Keratinocyte (primary cell): ENCODE measurements at regions not wholly inside any gene's neighbourhood (a gene's known extent, or its start where the extent isn't known, plus 50 kb on each side); places are given as distances from the start of the nearest gene placed in this dataset.

Experiments
- DNase-seq: peaks from one replicate; pipeline ENCODE4 v3.0.0-alpha.2; 2011; ENCODE audit warnings: low read depth, missing footprints, low spot score
- FAIRE-seq: peaks from 2 replicates; lab custom pipeline; 2011; peaks lifted over from hg19 to GRCh38; lab: Jason Lieb, UNC
- H2AFZ ChIP-seq: 2 replicates; pipeline ENCODE4 v1.6.0; 2012; ENCODE audit warnings: low read length, control low read depth, inconsistent platforms; ENCODE audit not compliant: control insufficient read depth
- H3K27ac ChIP-seq: 2 replicates; pipeline ENCODE4 v1.5.1; 2011; ENCODE audit warnings: low read length; ENCODE audit not compliant: control insufficient read depth, insufficient read depth
- H3K27me3 ChIP-seq: 3 replicates; pipeline ENCODE4 v1.6.0; 2011; ENCODE audit warnings: low read length; ENCODE audit not compliant: control insufficient read depth, insufficient read depth; ENCODE audit errors: extremely low read depth
- H3K36me3 ChIP-seq, 2 experiments: 2 replicates in 1 of 2; 3 replicates in 1 of 2; pipeline ENCODE4 v1.5.1; 2011; ENCODE audit warnings: low read length in 2 of 2, mild to moderate bottlenecking in 1 of 2; ENCODE audit not compliant: control insufficient read depth in 2 of 2, insufficient read depth in 2 of 2; ENCODE audit errors: extremely low read depth in 1 of 2
- H3K4me1 ChIP-seq: 3 replicates; pipeline ENCODE4 v1.5.1; 2011; ENCODE audit warnings: low read length; ENCODE audit not compliant: control insufficient read depth, insufficient read depth; ENCODE audit errors: extremely low read depth
- H3K4me2 ChIP-seq: 3 replicates; pipeline ENCODE4 v1.6.0; 2011; ENCODE audit warnings: low read depth, low read length; ENCODE audit not compliant: control insufficient read depth, insufficient read depth; ENCODE audit errors: extremely low read depth
- H3K4me3 ChIP-seq, 3 experiments: fragments of 200-600 bp in 1 of 3; sonication (generic) in 1 of 3; 2 replicates in 2 of 3; 3 replicates in 1 of 3; pipeline ENCODE4 v1.5.1; 2011 to 2016; ENCODE audit warnings: low read length in 3 of 3, mild to moderate bottlenecking in 3 of 3, control low read depth in 2 of 3, inconsistent platforms in 1 of 3, low read depth in 1 of 3, mixed read lengths in 1 of 3, mixed run types in 1 of 3, moderate library complexity in 1 of 3; ENCODE audit not compliant: control insufficient read depth in 2 of 3, insufficient read depth in 2 of 3; ENCODE audit errors: extremely low read depth in 1 of 3
- H3K79me2 ChIP-seq: 2 replicates; pipeline ENCODE4 v1.6.0; 2012; ENCODE audit warnings: low read length; ENCODE audit not compliant: control insufficient read depth, insufficient read depth
- H3K9ac ChIP-seq: 3 replicates; pipeline ENCODE4 v1.6.0; 2011; ENCODE audit warnings: low read length; ENCODE audit not compliant: control insufficient read depth, insufficient read depth; ENCODE audit errors: extremely low read depth
- H3K9me1 ChIP-seq: 3 replicates; pipeline ENCODE4 v1.6.0; 2011; ENCODE audit warnings: low read length; ENCODE audit not compliant: control insufficient read depth, insufficient read depth; ENCODE audit errors: extremely low read depth
- H3K9me3 ChIP-seq: 2 replicates; pipeline ENCODE4 v1.5.1; 2012; ENCODE audit warnings: low read depth, low read length; ENCODE audit not compliant: control insufficient read depth
- H4K20me1 ChIP-seq: 3 replicates; pipeline ENCODE4 v1.6.0; 2011; ENCODE audit warnings: low read length; ENCODE audit not compliant: control insufficient read depth, insufficient read depth; ENCODE audit errors: extremely low read depth
- EZH2 ChIP-seq: IDR thresholded peaks from one replicate; pipeline ENCODE4 v1.6.1; 2012; ENCODE audit warnings: inconsistent platforms, mild to moderate bottlenecking, low read length, moderate library complexity
- dilution Hi-C: fragments of 300-500 bp; cut with MboI; formaldehyde crosslinking; loops from one replicate; pipeline ENCODE4 v1.7.0; 2020; ENCODE audit warnings: low sequenced_read_pairs; ENCODE audit not compliant: extremely low pct_ligation_motif_present
- TF ChIP-seq, protein P1 (sequence below), 3 experiments: IDR thresholded peaks in 1 of 3; conservative IDR thresholded peaks in 1 of 3; optimal IDR thresholded peaks in 1 of 3; 2 replicates in 2 of 3; 3 replicates in 1 of 3; pipeline versions ENCODE3 to v1.5.1; 2011; ENCODE audit warnings: low read length in 3 of 3, mild to moderate bottlenecking in 3 of 3, moderate library complexity in 2 of 3, control low read depth in 1 of 3, inconsistent platforms in 1 of 3; ENCODE audit not compliant: insufficient read depth in 2 of 3; ENCODE audit errors: extremely low read depth in 1 of 3

DNA sequence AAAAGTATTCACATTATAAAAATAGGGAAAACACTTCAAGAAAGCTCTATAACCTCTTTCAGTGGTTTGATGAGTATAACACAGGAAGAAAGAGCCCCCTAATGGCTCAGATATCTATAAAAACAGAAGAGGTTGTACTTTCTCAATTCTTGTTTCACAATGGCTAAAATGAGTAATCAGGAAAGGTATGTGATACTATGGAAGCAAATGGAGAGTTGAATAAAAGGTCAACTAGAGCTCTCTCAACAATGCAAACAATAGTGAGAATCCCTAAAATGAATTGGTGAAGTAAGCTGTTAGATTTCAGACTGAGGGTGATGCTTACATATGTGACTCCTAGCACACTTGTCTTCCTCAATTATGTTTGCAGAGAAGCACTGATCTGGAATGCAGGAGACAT, 584.6 kb upstream of the CDH18 start:
- no peaks in the 10 kb centered on the region for H3K79me2 ChIP-seq
- DNase-seq (no peak), FAIRE-seq (peak; percentile 51)
- no peak overlapping the region for H3K4me2 ChIP-seq
- no peak overlapping the region for H3K9ac ChIP-seq
- H3K9me3 ChIP-seq = no peaks in the 10 kb centered on the region
- no peaks in the 10 kb centered on the region for H3K9me1 ChIP-seq
- no peaks in the 10 kb centered on the region for H3K27me3 ChIP-seq
- H3K4me1 ChIP-seq = peaks cover 3% of the 10 kb centered on the region
- H3K36me3 ChIP-seq = no peaks in the 10 kb centered on the region
- dilution Hi-C loops = no loop called here
- no peak overlapping the region for H2AFZ ChIP-seq
- H4K20me1 ChIP-seq = no peaks in the 10 kb centered on the region
- no peak overlapping the region for H3K4me3 ChIP-seq
- H3K27ac ChIP-seq = no peak overlapping the region
- TF ChIP-seq, protein P1, sequence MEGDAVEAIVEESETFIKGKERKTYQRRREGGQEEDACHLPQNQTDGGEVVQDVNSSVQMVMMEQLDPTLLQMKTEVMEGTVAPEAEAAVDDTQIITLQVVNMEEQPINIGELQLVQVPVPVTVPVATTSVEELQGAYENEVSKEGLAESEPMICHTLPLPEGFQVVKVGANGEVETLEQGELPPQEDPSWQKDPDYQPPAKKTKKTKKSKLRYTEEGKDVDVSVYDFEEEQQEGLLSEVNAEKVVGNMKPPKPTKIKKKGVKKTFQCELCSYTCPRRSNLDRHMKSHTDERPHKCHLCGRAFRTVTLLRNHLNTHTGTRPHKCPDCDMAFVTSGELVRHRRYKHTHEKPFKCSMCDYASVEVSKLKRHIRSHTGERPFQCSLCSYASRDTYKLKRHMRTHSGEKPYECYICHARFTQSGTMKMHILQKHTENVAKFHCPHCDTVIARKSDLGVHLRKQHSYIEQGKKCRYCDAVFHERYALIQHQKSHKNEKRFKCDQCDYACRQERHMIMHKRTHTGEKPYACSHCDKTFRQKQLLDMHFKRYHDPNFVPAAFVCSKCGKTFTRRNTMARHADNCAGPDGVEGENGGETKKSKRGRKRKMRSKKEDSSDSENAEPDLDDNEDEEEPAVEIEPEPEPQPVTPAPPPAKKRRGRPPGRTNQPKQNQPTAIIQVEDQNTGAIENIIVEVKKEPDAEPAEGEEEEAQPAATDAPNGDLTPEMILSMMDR (optimal IDR thresholded peaks at IDR 0.05 in 1 of 3, IDR thresholded peaks at IDR 0.05 in 1 of 3, conservative IDR thresholded peaks at IDR 0.05 in 1 of 3; ENCODE audit: extremely low read depth in 1 of 3, insufficient read depth in 2 of 3, low read length in 3 of 3) = peak in 1 of 3 experiments; percentile 6
- no peak for TF ChIP-seq EZH2

GRCh38 chr5:20570486-20570885, 582.5 kb upstream of the CDH18 start:
- Histone ChIP-seq H3K9me3 (no peaks in the 10 kb centered on the region), H3K36me3 (no peaks in the 10 kb centered on the region), H3K4me2 (no peak overlapping the region), H3K9me1 (no peaks in the 10 kb centered on the region), H3K79me2 (no peaks in the 10 kb centered on the region), H3K4me1 (peaks cover 3% of the 10 kb centered on the region), H3K9ac (no peak overlapping the region), H3K4me3 (no peak overlapping the region), H2AFZ (no peak overlapping the region), H4K20me1 (no peaks in the 10 kb centered on the region), H3K27me3 (no peaks in the 10 kb centered on the region), H3K27ac (no peak overlapping the region)
- no peak for TF ChIP-seq EZH2
- TF ChIP-seq, protein P1 (optimal IDR thresholded peaks at IDR 0.05 in 1 of 3, IDR thresholded peaks at IDR 0.05 in 1 of 3, conservative IDR thresholded peaks at IDR 0.05 in 1 of 3; ENCODE audit: extremely low read depth in 1 of 3, insufficient read depth in 2 of 3, low read length in 3 of 3) = no peak
- dilution Hi-C loops = no loop called here
- no peak for FAIRE-seq
- no peak for DNase-seq
